Fibroblast of lung (primary cell): ENCODE measurements at regions not wholly inside any gene's neighbourhood (a gene's known extent, or its start where the extent isn't known, plus 50 kb on each side); places are given as distances from the start of the nearest gene placed in this dataset.
A peak's percentile ranks its signal among the peaks of the same experiment; 100 is the strongest.

Experiments used
- CTCF ChIP-seq, 2 donors: IDR thresholded peaks in 1 of 2; conservative IDR thresholded peaks in 1 of 2; 1 replicate in 1 of 2; 2 replicates in 1 of 2; pipeline ENCODE4 v1.5.1; 2011 to 2012; ENCODE audit warnings: low read length in 2 of 2, control low read depth in 1 of 2, inconsistent platforms in 1 of 2, low read depth in 1 of 2, mild to moderate bottlenecking in 1 of 2
- EZH2 ChIP-seq: IDR thresholded peaks from 2 replicates; pipeline ENCODE4 v1.5.1; 2012; ENCODE audit warnings: low read length, control low read depth, mild to moderate bottlenecking; ENCODE audit errors: missing control alignments

GRCh38 chr10:60444494-60445064, 54.9 kb upstream of the ANK3 start:
- TF ChIP-seq CTCF (conservative IDR thresholded peaks at IDR 0.05 in 1 of 2, IDR thresholded peaks at IDR 0.05 in 1 of 2; ENCODE audit: low read depth in 1 of 2, low read length in 2 of 2) (peak; percentile 19 to 52), EZH2 (no peak)
